IPS-18a (cell line): ENCODE measurements at regions not wholly inside any gene's neighbourhood (a gene's known extent, or its start where the extent isn't known, plus 50 kb on each side); places are given as distances from the start of the nearest gene placed in this dataset.

Experiments
- H3K27ac ChIP-seq: one replicate; pipeline ENCODE4 v1.5.1; 2013; ENCODE audit warnings: low read length
- H3K27me3 ChIP-seq: one replicate; pipeline ENCODE4 v1.6.1; 2013; ENCODE audit warnings: mild to moderate bottlenecking, low read length; ENCODE audit not compliant: control insufficient read depth, insufficient read depth
- H3K36me3 ChIP-seq: one replicate; pipeline ENCODE4 v1.6.1; 2013; ENCODE audit warnings: low read depth, low read length; ENCODE audit not compliant: control insufficient read depth
- H3K4me1 ChIP-seq: one replicate; pipeline ENCODE4 v1.6.1; 2013; ENCODE audit warnings: low read depth, low read length; ENCODE audit not compliant: control insufficient read depth
- H3K4me3 ChIP-seq: one replicate; pipeline ENCODE4 v1.5.1; 2013; ENCODE audit warnings: low read length
- H3K9ac ChIP-seq: one replicate; pipeline ENCODE4 v1.6.1; 2013; ENCODE audit warnings: mild to moderate bottlenecking, low read length, moderate library complexity
- H3K9me3 ChIP-seq: one replicate; pipeline ENCODE4 v1.6.1; 2013; ENCODE audit warnings: low read depth, low read length; ENCODE audit not compliant: control insufficient read depth

GRCh38 chr9:69980591-69980990, 63.1 kb upstream of the MAMDC2 start:
- Histone ChIP-seq H3K4me3 (no peak overlapping the region), H3K27ac (no peak overlapping the region), H3K4me1 (no peaks in the 10 kb centered on the region), H3K27me3 (no peaks in the 10 kb centered on the region), H3K9ac (no peak overlapping the region), H3K36me3 (no peaks in the 10 kb centered on the region), H3K9me3 (no peaks in the 10 kb centered on the region)

GRCh38 chr9:69981686-69982445, 61.8 kb upstream of the MAMDC2 start:
- no peak overlapping the region for H3K4me3 ChIP-seq
- H3K27ac ChIP-seq = no peak overlapping the region
- H3K27me3 ChIP-seq = no peaks in the 10 kb centered on the region
- H3K9me3 ChIP-seq = no peaks in the 10 kb centered on the region
- H3K36me3 ChIP-seq = no peaks in the 10 kb centered on the region
- no peak overlapping the region for H3K9ac ChIP-seq
- H3K4me1 ChIP-seq = no peaks in the 10 kb centered on the region

GRCh38 chr9:69984831-69985230, 58.8 kb upstream of the MAMDC2 start:
- Histone ChIP-seq H3K4me3 (no peak overlapping the region), H3K36me3 (no peaks in the 10 kb centered on the region), H3K9ac (no peak overlapping the region), H3K27me3 (no peaks in the 10 kb centered on the region), H3K4me1 (no peaks in the 10 kb centered on the region), H3K27ac (no peak overlapping the region), H3K9me3 (no peaks in the 10 kb centered on the region)

- H3K27me3 ChIP-seq = no peaks in the 10 kb centered on the region
- H3K4me1 ChIP-seq = no peaks in the 10 kb centered on the region
- H3K9ac ChIP-seq = no peak overlapping the region
- no peak overlapping the region for H3K27ac ChIP-seq
- H3K36me3 ChIP-seq = no peaks in the 10 kb centered on the region
- no peaks in the 10 kb centered on the region for H3K9me3 ChIP-seq
- no peak overlapping the region for H3K4me3 ChIP-seq
Measured at GRCh38 chr9:69985971-69986370, 57.7 kb upstream of the MAMDC2 start.

GRCh38 chr9:69986970-69987369, 56.7 kb upstream of the MAMDC2 start:
- Histone ChIP-seq H3K27ac (no peak overlapping the region), H3K27me3 (no peaks in the 10 kb centered on the region), H3K4me3 (no peak overlapping the region), H3K4me1 (no peaks in the 10 kb centered on the region), H3K9me3 (no peaks in the 10 kb centered on the region), H3K9ac (no peak overlapping the region), H3K36me3 (no peaks in the 10 kb centered on the region)

- Histone ChIP-seq H3K4me3 (no peak overlapping the region), H3K9ac (no peak overlapping the region), H3K9me3 (no peaks in the 10 kb centered on the region), H3K27me3 (no peaks in the 10 kb centered on the region), H3K4me1 (no peaks in the 10 kb centered on the region), H3K36me3 (no peaks in the 10 kb centered on the region), H3K27ac (no peak overlapping the region)
Measured at GRCh38 chr9:69987457-69987856, 56.2 kb upstream of the MAMDC2 start.

- Histone ChIP-seq H3K27ac (no peak overlapping the region), H3K4me1 (no peaks in the 10 kb centered on the region), H3K27me3 (no peaks in the 10 kb centered on the region)
Measured at GRCh38 chr9:69993110-69993509, 50.5 kb upstream of the MAMDC2 start.

More at GRCh38 chr9:69993110-69993509, 50.5 kb upstream of the MAMDC2 start:
- H3K9me3 ChIP-seq = no peaks in the 10 kb centered on the region
- no peaks in the 10 kb centered on the region for H3K36me3 ChIP-seq
- no peak overlapping the region for H3K4me3 ChIP-seq
- H3K9ac ChIP-seq = no peak overlapping the region
